ENCODE measurements at regions not wholly inside any gene's neighbourhood (a gene's known extent, or its start where the extent isn't known, plus 50 kb on each side); places are given as distances from the start of the nearest gene placed in this dataset.

DNA sequence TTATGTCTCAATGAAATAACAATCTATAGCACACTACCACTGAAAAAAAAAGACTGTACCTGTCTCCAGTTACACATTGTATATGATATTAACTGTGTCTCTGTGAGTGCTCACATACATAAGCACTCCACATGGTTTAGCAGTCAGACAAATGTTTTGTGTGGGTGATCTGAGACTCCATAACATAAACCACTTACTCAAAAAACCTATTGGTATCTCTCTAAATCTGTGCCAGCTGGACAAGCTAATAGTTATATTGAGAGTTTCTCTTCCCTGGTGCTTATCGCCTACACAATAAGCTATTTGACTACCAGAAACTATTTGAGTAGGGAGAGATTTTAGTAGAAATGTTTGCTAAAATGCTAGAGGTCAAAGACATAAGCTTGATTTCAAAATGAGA is 190.1 kb upstream of the AGR3 start (continued):
- TF ChIP-seq NRF1 (conservative IDR thresholded peaks at IDR 0.05; ENCODE audit: low read depth, low read length): no peak
- TF ChIP-seq, protein P1, sequence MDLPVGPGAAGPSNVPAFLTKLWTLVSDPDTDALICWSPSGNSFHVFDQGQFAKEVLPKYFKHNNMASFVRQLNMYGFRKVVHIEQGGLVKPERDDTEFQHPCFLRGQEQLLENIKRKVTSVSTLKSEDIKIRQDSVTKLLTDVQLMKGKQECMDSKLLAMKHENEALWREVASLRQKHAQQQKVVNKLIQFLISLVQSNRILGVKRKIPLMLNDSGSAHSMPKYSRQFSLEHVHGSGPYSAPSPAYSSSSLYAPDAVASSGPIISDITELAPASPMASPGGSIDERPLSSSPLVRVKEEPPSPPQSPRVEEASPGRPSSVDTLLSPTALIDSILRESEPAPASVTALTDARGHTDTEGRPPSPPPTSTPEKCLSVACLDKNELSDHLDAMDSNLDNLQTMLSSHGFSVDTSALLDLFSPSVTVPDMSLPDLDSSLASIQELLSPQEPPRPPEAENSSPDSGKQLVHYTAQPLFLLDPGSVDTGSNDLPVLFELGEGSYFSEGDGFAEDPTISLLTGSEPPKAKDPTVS (IDR thresholded peaks at IDR 0.05; ENCODE audit: low read depth, low read length): no peak
- TF ChIP-seq IKZF1 (conservative IDR thresholded peaks at IDR 0.05): no peak
- no peak for TF ChIP-seq PAX8 (IDR thresholded peaks at IDR 0.05)
- TF ChIP-seq, protein P2, sequence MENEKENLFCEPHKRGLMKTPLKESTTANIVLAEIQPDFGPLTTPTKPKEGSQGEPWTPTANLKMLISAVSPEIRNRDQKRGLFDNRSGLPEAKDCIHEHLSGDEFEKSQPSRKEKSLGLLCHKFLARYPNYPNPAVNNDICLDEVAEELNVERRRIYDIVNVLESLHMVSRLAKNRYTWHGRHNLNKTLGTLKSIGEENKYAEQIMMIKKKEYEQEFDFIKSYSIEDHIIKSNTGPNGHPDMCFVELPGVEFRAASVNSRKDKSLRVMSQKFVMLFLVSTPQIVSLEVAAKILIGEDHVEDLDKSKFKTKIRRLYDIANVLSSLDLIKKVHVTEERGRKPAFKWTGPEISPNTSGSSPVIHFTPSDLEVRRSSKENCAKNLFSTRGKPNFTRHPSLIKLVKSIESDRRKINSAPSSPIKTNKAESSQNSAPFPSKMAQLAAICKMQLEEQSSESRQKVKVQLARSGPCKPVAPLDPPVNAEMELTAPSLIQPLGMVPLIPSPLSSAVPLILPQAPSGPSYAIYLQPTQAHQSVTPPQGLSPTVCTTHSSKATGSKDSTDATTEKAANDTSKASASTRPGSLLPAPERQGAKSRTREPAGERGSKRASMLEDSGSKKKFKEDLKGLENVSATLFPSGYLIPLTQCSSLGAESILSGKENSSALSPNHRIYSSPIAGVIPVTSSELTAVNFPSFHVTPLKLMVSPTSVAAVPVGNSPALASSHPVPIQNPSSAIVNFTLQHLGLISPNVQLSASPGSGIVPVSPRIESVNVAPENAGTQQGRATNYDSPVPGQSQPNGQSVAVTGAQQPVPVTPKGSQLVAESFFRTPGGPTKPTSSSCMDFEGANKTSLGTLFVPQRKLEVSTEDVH (IDR thresholded peaks at IDR 0.05; ENCODE audit: low read depth, partially characterized antibody): no peak
- TF ChIP-seq JUND (IDR thresholded peaks at IDR 0.05; ENCODE audit: low read depth, low read length): no peak
- TF ChIP-seq ZNF24 (IDR thresholded peaks at IDR 0.05): no peak
- no peak for TF ChIP-seq KDM1A (IDR thresholded peaks at IDR 0.05; ENCODE audit: borderline replicate concordance)
- TF ChIP-seq NR2F1 (conservative IDR thresholded peaks at IDR 0.05): no peak
- 0 out of 2 replicates have a peak, but pooled peaks have one; percentile 53 for TF ChIP-seq MEF2A (IDR thresholded peaks at IDR 0.05; ENCODE audit: insufficient read depth, low read depth, low read length)
- TF ChIP-seq, protein P3, sequence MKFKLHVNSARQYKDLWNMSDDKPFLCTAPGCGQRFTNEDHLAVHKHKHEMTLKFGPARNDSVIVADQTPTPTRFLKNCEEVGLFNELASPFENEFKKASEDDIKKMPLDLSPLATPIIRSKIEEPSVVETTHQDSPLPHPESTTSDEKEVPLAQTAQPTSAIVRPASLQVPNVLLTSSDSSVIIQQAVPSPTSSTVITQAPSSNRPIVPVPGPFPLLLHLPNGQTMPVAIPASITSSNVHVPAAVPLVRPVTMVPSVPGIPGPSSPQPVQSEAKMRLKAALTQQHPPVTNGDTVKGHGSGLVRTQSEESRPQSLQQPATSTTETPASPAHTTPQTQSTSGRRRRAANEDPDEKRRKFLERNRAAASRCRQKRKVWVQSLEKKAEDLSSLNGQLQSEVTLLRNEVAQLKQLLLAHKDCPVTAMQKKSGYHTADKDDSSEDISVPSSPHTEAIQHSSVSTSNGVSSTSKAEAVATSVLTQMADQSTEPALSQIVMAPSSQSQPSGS (IDR thresholded peaks at IDR 0.05; ENCODE audit: low read length): peak; percentile 73
- TF ChIP-seq CEBPB (IDR thresholded peaks at IDR 0.05; ENCODE audit: borderline replicate concordance in 1 of 2, low read depth in 2 of 2, low read length in 2 of 2): no peak
- TF ChIP-seq PAX5 (IDR thresholded peaks at IDR 0.05; ENCODE audit: borderline replicate concordance, low read depth, low read length): no peak
- TF ChIP-seq ZBTB11 (CRISPR knock-in tag; IDR thresholded peaks at IDR 0.05): no peak
- no peak for TF ChIP-seq ELK1 (IDR thresholded peaks at IDR 0.05; ENCODE audit: low read depth, low read length)
- TF ChIP-seq SUPT20H (IDR thresholded peaks at IDR 0.05; ENCODE audit: borderline replicate concordance, control insufficient read depth, low read depth, low read length): no peak
- TF ChIP-seq HDGF (IDR thresholded peaks at IDR 0.05): no peak
- TF ChIP-seq POLR2AphosphoS5 (IDR thresholded peaks at IDR 0.05; ENCODE audit: low read length): no peak
- TF ChIP-seq CBFB (IDR thresholded peaks at IDR 0.05; ENCODE audit: low read depth): no peak
- no peak for TF ChIP-seq PML (IDR thresholded peaks at IDR 0.05; ENCODE audit: low read length)
